Pancreas (tissue), 10 donors: ENCODE measurements at regions not wholly inside any gene's neighbourhood (a gene's known extent, or its start where the extent isn't known, plus 50 kb on each side); places are given as distances from the start of the nearest gene placed in this dataset.

Source experiments
- ATAC-seq, 4 donors: fragments of 200-7000 bp; cut with Tn5 transposase; one replicate each; pipeline versions ENCODE4 v1.8.0 to v1.9.1; 2020; ENCODE audit warnings: mild to moderate bottlenecking in 4 of 4, moderate library complexity in 4 of 4
- DNase-seq, 6 donors: peaks; one replicate each; pipeline ENCODE4 v3.0.0-alpha.2; 2020
- FAIRE-seq: peaks from 2 replicates; lab custom pipeline; 2012; peaks lifted over from hg19 to GRCh38; lab: Jason Lieb, UNC
- H3K27ac ChIP-seq, 4 donors: fragments of 200-600 bp; sonication (generic); 1 replicate in 3 of 4; 2 replicates in 1 of 4; pipeline versions ENCODE4 v1.5.0 to v1.8.0; 2020
- H3K27me3 ChIP-seq, 4 donors: fragments of 200-600 bp; one replicate each; pipeline ENCODE4 v1.8.0; 2021
- H3K36me3 ChIP-seq, 3 donors: fragments of 200-600 bp; sonication (generic) in 1 of 3; one replicate each; pipeline versions ENCODE4 v1.5.0 to v1.8.0; 2020 to 2021
- H3K4me1 ChIP-seq, 3 donors: fragments of 200-600 bp; one replicate each; pipeline ENCODE4 v1.8.0; 2021
- H3K4me3 ChIP-seq, 4 donors: fragments of 200-600 bp; sonication (generic) in 2 of 4; one replicate each; pipeline versions ENCODE4 v1.5.0 to v1.8.0; 2020 to 2021
- H3K9me3 ChIP-seq, 4 donors: fragments of 200-600 bp; one replicate each; pipeline ENCODE4 v1.8.0; 2021
- WGBS, 2 donors: extraction: QIAGEN DNeasy Blood & Tissue Kit; methylation state at CpG; one replicate each; pipeline ENCODE4 v1.1.7; 2013; 5-methylcytosine and 5-hydroxymethylcytosine counted together
- intact Hi-C, 3 donors: fragments of 100-400 bp; cut with DNase I; formaldehyde crosslinking; loops; one replicate each; pipeline versions ENCODE4 v1.11.1 to v1.14.2; 2022
- TF ChIP-seq, protein P1 (sequence below), 4 donors: fragments of 200-600 bp; sonication (generic) in 3 of 4; IDR thresholded peaks; one replicate each; pipeline versions ENCODE4 v1.5.0 to v1.8.0; 2021; ENCODE audit warnings: antibody characterized with exemption in 4 of 4
- donor health status: healthy with polysubstance abuse.
- donor health status: DM: no; HTN: no; CAD: no; lungs with moderate emphysema.
- donor health status: DM: no; HTN: no; CAD: no.
- donor health status: control.
- donor health status: control.
- donor health status: Bipolar disorder and iron deficiency.
- donor health status: DM: yes; HTN: yes; CAD: no.
- donor health status: DM: no; HTN: no; CAD: no.
- donor health status: DM: no; HTN: no; CAD: no.
- donor health status: DM: yes; HTN: yes; CAD: no.

DNA sequence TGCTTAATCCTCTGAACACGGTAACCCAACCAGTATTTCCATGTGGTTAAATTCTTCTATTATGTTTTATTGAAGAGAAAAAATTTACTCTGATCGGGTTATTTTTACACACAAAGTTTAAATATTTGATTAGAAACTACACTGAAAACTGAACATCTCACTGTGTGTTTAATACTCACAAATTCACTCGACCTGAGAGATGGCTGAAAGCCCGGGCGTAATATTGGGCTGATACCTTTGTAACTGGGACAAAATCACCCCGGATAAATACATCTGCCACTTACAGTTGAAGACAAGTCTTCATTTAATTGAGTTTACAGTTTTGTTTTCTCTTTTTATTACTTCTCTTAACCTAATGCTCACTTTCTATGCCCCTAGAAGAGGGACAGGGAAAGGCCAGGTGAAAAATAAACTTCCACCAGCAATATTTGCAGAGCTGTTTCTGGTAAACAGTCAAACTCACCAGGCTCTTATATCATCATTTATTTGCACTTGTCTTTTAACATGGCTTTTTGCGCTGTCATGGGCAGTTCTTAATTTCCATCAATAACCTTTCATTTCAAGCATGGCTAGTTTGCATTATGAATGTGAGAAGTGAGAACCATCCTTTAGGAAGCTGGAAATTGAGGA, 145.6 kb upstream of the TMCO5A start:
- Histone ChIP-seq H3K9me3 (no peaks in the 10 kb centered on the region), H3K4me3 (no peak overlapping the region), H3K27me3 (no peaks in the 10 kb centered on the region), H3K36me3 (no peaks in the 10 kb centered on the region), H3K4me1 (no peaks in the 10 kb centered on the region), H3K27ac (no peak overlapping the region)
- ATAC-seq (peak in 3 of 4 donors; percentile 24 to 81 (median 57)), FAIRE-seq (no peak), DNase-seq (no peak)
- intact Hi-C loops = no loop called here
- TF ChIP-seq, protein P1, sequence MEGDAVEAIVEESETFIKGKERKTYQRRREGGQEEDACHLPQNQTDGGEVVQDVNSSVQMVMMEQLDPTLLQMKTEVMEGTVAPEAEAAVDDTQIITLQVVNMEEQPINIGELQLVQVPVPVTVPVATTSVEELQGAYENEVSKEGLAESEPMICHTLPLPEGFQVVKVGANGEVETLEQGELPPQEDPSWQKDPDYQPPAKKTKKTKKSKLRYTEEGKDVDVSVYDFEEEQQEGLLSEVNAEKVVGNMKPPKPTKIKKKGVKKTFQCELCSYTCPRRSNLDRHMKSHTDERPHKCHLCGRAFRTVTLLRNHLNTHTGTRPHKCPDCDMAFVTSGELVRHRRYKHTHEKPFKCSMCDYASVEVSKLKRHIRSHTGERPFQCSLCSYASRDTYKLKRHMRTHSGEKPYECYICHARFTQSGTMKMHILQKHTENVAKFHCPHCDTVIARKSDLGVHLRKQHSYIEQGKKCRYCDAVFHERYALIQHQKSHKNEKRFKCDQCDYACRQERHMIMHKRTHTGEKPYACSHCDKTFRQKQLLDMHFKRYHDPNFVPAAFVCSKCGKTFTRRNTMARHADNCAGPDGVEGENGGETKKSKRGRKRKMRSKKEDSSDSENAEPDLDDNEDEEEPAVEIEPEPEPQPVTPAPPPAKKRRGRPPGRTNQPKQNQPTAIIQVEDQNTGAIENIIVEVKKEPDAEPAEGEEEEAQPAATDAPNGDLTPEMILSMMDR (IDR thresholded peaks at IDR 0.05) = no peak
- WGBS, 2 donors = 83 to 85% methylated on average over 7 of the region's 7 CpGs

DNA sequence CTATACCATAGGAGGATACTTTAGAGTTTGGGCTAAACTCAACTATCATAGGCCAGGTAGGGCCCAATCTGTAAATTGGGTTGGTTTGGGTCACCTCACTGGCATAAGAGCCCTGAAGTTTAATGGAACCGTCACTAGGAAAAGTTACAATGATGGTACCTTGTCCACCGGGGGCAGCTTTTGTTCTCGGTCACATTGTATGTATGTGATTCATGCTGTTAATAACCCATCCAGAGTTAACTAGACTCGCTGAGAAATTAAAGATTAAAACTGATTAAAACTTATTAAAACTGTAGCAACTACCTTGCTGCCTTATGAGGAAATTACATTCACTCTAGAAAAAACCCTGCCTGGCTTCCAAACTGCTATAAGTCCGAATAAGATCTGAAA, 145.0 kb upstream of the TMCO5A start:
- H3K4me3 ChIP-seq = no peak overlapping the region
- no peak overlapping the region for H3K27ac ChIP-seq
- H3K9me3 ChIP-seq = no peaks in the 10 kb centered on the region
- no peaks in the 10 kb centered on the region for H3K4me1 ChIP-seq
- intact Hi-C loops = no loop called here
- H3K36me3 ChIP-seq = no peaks in the 10 kb centered on the region
- no peaks in the 10 kb centered on the region for H3K27me3 ChIP-seq
- no peak for FAIRE-seq
- WGBS, 2 donors = 75 to 81% methylated on average over 5 of the region's 5 CpGs
- TF ChIP-seq, protein P1 (IDR thresholded peaks at IDR 0.05) = no peak
- ATAC-seq = no peak
- no peak for DNase-seq

DNA sequence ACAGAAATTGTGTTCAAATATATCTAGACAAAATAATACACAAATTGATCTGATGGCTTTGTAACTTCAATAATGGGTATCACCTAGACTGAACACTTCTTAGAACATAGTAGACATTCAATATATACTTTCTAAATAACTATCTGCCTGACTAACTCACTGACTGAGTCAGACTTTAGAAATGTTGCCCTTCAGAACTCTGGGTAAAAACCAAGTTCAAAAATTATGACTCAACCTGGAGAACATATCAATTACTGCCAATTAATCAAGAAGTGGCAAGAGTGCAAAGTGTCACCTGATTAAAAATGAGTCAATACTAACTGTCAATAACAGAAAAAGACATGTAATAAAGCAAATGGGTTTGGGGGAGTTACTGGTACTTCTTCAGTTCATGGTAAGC, 144.6 kb upstream of the TMCO5A start:
- FAIRE-seq = no peak

DNA sequence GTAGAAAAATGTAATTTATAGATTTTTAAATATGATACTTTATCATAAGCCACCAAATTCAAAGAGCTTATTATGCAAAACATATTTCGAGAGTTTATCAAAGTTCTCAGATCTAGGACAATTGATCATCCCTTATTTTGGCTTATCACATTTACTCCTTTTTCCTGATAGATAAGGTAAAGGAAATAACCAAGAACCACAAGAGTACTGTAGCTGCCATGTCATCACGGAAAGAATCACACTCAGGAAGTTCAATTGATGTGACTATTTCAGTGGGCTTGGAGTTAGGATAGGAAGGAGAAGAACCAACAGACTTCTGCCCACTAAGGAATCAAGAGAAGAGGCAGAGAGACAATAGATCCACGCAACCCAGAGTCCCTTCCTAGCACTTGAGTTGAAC, 142.7 kb upstream of the TMCO5A start:
- no peak overlapping the region for H3K4me3 ChIP-seq
- TF ChIP-seq, protein P1 (IDR thresholded peaks at IDR 0.05) = no peak
- WGBS, 2 donors = 77 to 83% methylated on average over 3 of the region's 3 CpGs
- no peaks in the 10 kb centered on the region for H3K36me3 ChIP-seq
- no peak for FAIRE-seq
- H3K9me3 ChIP-seq = no peaks in the 10 kb centered on the region
- H3K27ac ChIP-seq = no peak overlapping the region
- H3K27me3 ChIP-seq = no peaks in the 10 kb centered on the region
- no peak for ATAC-seq
- no peaks in the 10 kb centered on the region for H3K4me1 ChIP-seq
- intact Hi-C loops = no loop called here
- DNase-seq = no peak

More for the DNA sequence above, 144.6 kb upstream of the TMCO5A start:
- intact Hi-C loops = no loop called here
- Histone ChIP-seq H3K36me3 (no peaks in the 10 kb centered on the region), H3K4me1 (no peaks in the 10 kb centered on the region), H3K9me3 (no peaks in the 10 kb centered on the region), H3K4me3 (no peak overlapping the region), H3K27ac (no peak overlapping the region), H3K27me3 (no peaks in the 10 kb centered on the region)
- DNase-seq (no peak), ATAC-seq (peak in 3 of 4 donors; percentile 35 to 48 (median 47))
- TF ChIP-seq, protein P1 (IDR thresholded peaks at IDR 0.05) = no peak

DNA sequence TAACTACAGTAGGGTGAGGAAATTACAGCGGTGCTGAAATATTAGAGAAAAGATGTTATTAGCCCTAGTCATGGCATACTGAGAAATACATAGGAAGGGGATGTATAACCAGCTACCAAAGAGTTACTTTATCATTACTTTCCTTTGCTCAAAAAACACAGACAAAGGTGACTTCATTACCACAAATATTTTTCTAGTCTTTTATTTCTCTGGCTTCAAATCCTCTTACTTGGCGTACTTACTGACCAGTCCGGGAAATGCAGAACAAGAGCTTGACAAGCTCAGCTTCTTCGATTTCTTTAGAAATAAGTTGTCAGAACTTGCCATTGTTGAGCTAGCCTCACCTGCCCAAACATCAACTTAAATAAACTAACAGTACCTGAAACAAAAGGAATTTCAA, 142.1 kb upstream of the TMCO5A start:
- no peak overlapping the region for H3K4me3 ChIP-seq
- TF ChIP-seq, protein P1 (IDR thresholded peaks at IDR 0.05) = no peak
- no peaks in the 10 kb centered on the region for H3K9me3 ChIP-seq
- H3K27me3 ChIP-seq = no peaks in the 10 kb centered on the region
- no peak for DNase-seq
- no peaks in the 10 kb centered on the region for H3K4me1 ChIP-seq
- H3K36me3 ChIP-seq = no peaks in the 10 kb centered on the region
- WGBS, 2 donors = 74 to 79% methylated on average over 4 of the region's 4 CpGs
- no peak for ATAC-seq
- intact Hi-C loops = no loop called here
- no peak overlapping the region for H3K27ac ChIP-seq
- FAIRE-seq = no peak
